ENCODE measurements at regions not wholly inside any gene's neighbourhood (a gene's known extent, or its start where the extent isn't known, plus 50 kb on each side); places are given as distances from the start of the nearest gene placed in this dataset.
A peak's percentile ranks its signal among the peaks of the same experiment; 100 is the strongest.

- TF ChIP-seq EZH2phosphoT487 (IDR thresholded peaks at IDR 0.05; ENCODE audit: low read depth) (no peak), CTCF (IDR thresholded peaks at IDR 0.05; ENCODE audit: low read depth, low read length) (peak; percentile 61)
These were observed 647.9 kb downstream of the PLA2G4A start for GRCh38 chr1:187476671-187477070.

All from OCI-LY3 (cell line).